GM12873 (cell line): ENCODE measurements at regions not wholly inside any gene's neighbourhood (a gene's known extent, or its start where the extent isn't known, plus 50 kb on each side); places are given as distances from the start of the nearest gene placed in this dataset.

Experiments
- CTCF ChIP-seq: IDR thresholded peaks from 2 replicates; pipeline ENCODE4 v1.5.1; 2012; ENCODE audit warnings: low read depth, mild to moderate bottlenecking, moderate library complexity, low read length, control low read depth; ENCODE audit not compliant: insufficient read depth; ENCODE audit errors: missing control alignments

- no peak for TF ChIP-seq CTCF
These were observed 160.6 kb upstream of the SPRY2 start for GRCh38 chr13:80501556-80501955.

- TF ChIP-seq CTCF: no peak
These were observed 158.8 kb upstream of the SPRY2 start for GRCh38 chr13:80499536-80500290.

GRCh38 chr13:80498433-80498832 is 157.5 kb upstream of the SPRY2 start:
- no peak for TF ChIP-seq CTCF

GRCh38 chr13:80497978-80498377 is 157.1 kb upstream of the SPRY2 start:
- no peak for TF ChIP-seq CTCF

GRCh38 chr13:80497439-80497838 is 156.5 kb upstream of the SPRY2 start:
- no peak for TF ChIP-seq CTCF

GRCh38 chr13:80496721-80497397 is 155.9 kb upstream of the SPRY2 start:
- TF ChIP-seq CTCF: no peak

GRCh38 chr13:80486402-80486801 is 145.5 kb upstream of the SPRY2 start:
- TF ChIP-seq CTCF: no peak
